ENCODE measurements at regions not wholly inside any gene's neighbourhood (a gene's known extent, or its start where the extent isn't known, plus 50 kb on each side); places are given as distances from the start of the nearest gene placed in this dataset.

- WGBS (ENCODE audit: low lambda C conversion rate, missing lambda C conversion rate) = 63% methylated on average over 6 of the region's 6 CpGs
- no peaks in the 10 kb centered on the region for H3K9me3 ChIP-seq (ENCODE audit: low read depth)
- H3K79me2 ChIP-seq = no peaks in the 10 kb centered on the region
- no peaks in the 10 kb centered on the region for H3K36me3 ChIP-seq (replicated peaks; ENCODE audit: insufficient read depth, low read depth)
- H3K27ac ChIP-seq = no peak overlapping the region
- TF ChIP-seq EZH2phosphoT487 (IDR thresholded peaks at IDR 0.05; ENCODE audit: low read depth, severe bottlenecking, unreplicated experiment) (no peak), CTCF (IDR thresholded peaks at IDR 0.05; ENCODE audit: poor library complexity) (no peak)
- H3K27me3 ChIP-seq = no peaks in the 10 kb centered on the region
- no peaks in the 10 kb centered on the region for H3K9me2 ChIP-seq (replicated peaks; ENCODE audit: insufficient read depth)
- no peak overlapping the region for H3K4me2 ChIP-seq
- no peak overlapping the region for H3K4me3 ChIP-seq
- no peak overlapping the region for H2AFZ ChIP-seq
- no peak for DNase-seq (ENCODE audit: low spot score)
- H4K20me1 ChIP-seq (ENCODE audit: insufficient read depth, poor library complexity, severe bottlenecking) = no peaks in the 10 kb centered on the region
- H3K4me1 ChIP-seq (ENCODE audit: insufficient read depth) = no peaks in the 10 kb centered on the region
These were observed 1945.1 kb upstream of the SEL1L start for GRCh38 chr14:83478741-83479140.

GRCh38 chr14:83483063-83483462 lies 1949.4 kb upstream of the SEL1L start:
- WGBS (ENCODE audit: low lambda C conversion rate, missing lambda C conversion rate) = 48% methylated on average over 1 of the region's 1 CpG
- Histone ChIP-seq H3K9me3 (ENCODE audit: low read depth) (no peaks in the 10 kb centered on the region), H3K4me1 (ENCODE audit: insufficient read depth) (no peaks in the 10 kb centered on the region), H3K4me3 (no peak overlapping the region), H3K79me2 (no peaks in the 10 kb centered on the region), H3K27me3 (no peaks in the 10 kb centered on the region), H2AFZ (no peak overlapping the region), H4K20me1 (ENCODE audit: insufficient read depth, poor library complexity, severe bottlenecking) (no peaks in the 10 kb centered on the region), H3K4me2 (no peak overlapping the region), H3K9me2 (replicated peaks; ENCODE audit: insufficient read depth) (no peaks in the 10 kb centered on the region), H3K27ac (no peak overlapping the region), H3K36me3 (replicated peaks; ENCODE audit: insufficient read depth, low read depth) (no peaks in the 10 kb centered on the region)
- DNase-seq (ENCODE audit: low spot score) = peak; percentile 7
- TF ChIP-seq EZH2phosphoT487 (IDR thresholded peaks at IDR 0.05; ENCODE audit: low read depth, severe bottlenecking, unreplicated experiment) = no peak
- TF ChIP-seq EZH2 (IDR thresholded peaks at IDR 0.05; ENCODE audit: borderline replicate concordance) = no peak
- no peak for TF ChIP-seq CTCF (IDR thresholded peaks at IDR 0.05; ENCODE audit: poor library complexity)

GRCh38 chr14:83485591-83485990 lies 1951.9 kb upstream of the SEL1L start:
- H3K27ac ChIP-seq = no peak overlapping the region
- no peaks in the 10 kb centered on the region for H3K9me2 ChIP-seq (replicated peaks; ENCODE audit: insufficient read depth)
- no peak overlapping the region for H3K4me2 ChIP-seq
- H3K36me3 ChIP-seq (replicated peaks; ENCODE audit: insufficient read depth, low read depth) = no peaks in the 10 kb centered on the region
- H3K4me1 ChIP-seq (ENCODE audit: insufficient read depth) = no peaks in the 10 kb centered on the region
- H3K27me3 ChIP-seq = no peaks in the 10 kb centered on the region
- H2AFZ ChIP-seq = no peak overlapping the region
- H4K20me1 ChIP-seq (ENCODE audit: insufficient read depth, poor library complexity, severe bottlenecking) = no peaks in the 10 kb centered on the region
- H3K79me2 ChIP-seq = no peaks in the 10 kb centered on the region
- DNase-seq (ENCODE audit: low spot score) = no peak
- TF ChIP-seq CTCF (IDR thresholded peaks at IDR 0.05; ENCODE audit: poor library complexity) (no peak), EZH2phosphoT487 (IDR thresholded peaks at IDR 0.05; ENCODE audit: low read depth, severe bottlenecking, unreplicated experiment) (no peak), EZH2 (IDR thresholded peaks at IDR 0.05; ENCODE audit: borderline replicate concordance) (no peak)
- H3K9me3 ChIP-seq (ENCODE audit: low read depth) = no peaks in the 10 kb centered on the region
- H3K4me3 ChIP-seq = no peak overlapping the region

GRCh38 chr14:83491091-83491490 lies 1957.4 kb upstream of the SEL1L start:
- Histone ChIP-seq H3K4me2 (no peak overlapping the region), H3K27ac (no peak overlapping the region), H3K79me2 (no peaks in the 10 kb centered on the region), H3K27me3 (no peaks in the 10 kb centered on the region), H3K9me3 (ENCODE audit: low read depth) (no peaks in the 10 kb centered on the region), H3K36me3 (replicated peaks; ENCODE audit: insufficient read depth, low read depth) (no peaks in the 10 kb centered on the region), H2AFZ (no peak overlapping the region), H3K4me3 (no peak overlapping the region), H4K20me1 (ENCODE audit: insufficient read depth, poor library complexity, severe bottlenecking) (no peaks in the 10 kb centered on the region), H3K9me2 (replicated peaks; ENCODE audit: insufficient read depth) (no peaks in the 10 kb centered on the region), H3K4me1 (ENCODE audit: insufficient read depth) (no peaks in the 10 kb centered on the region)
- DNase-seq (ENCODE audit: low spot score) = no peak
- WGBS (ENCODE audit: low lambda C conversion rate, missing lambda C conversion rate) = 54% methylated on average over 2 of the region's 2 CpGs
- TF ChIP-seq EZH2 (IDR thresholded peaks at IDR 0.05; ENCODE audit: borderline replicate concordance) (no peak), CTCF (IDR thresholded peaks at IDR 0.05; ENCODE audit: poor library complexity) (no peak), EZH2phosphoT487 (IDR thresholded peaks at IDR 0.05; ENCODE audit: low read depth, severe bottlenecking, unreplicated experiment) (no peak)
